Activated naive CD8-positive, alpha-beta T cell treated with anti-CD3 and anti-CD28 coated beads, Interleukin-2, amount 10 ng/mL, durations not matched to agents 7 days and 5 days (primary cell): ENCODE measurements at regions not wholly inside any gene's neighbourhood (a gene's known extent, or its start where the extent isn't known, plus 50 kb on each side); places are given as distances from the start of the nearest gene placed in this dataset.

Experiments used
- ATAC-seq: fragments of 150-1000 bp; cut with Tn5 transposase; one replicate; pipeline ENCODE4 v1.10.0; 2021; ENCODE audit warnings: low read depth, moderate library complexity
- POLR2A ChIA-PET: fragments of 350-600 bp; sonication (Branson Sonifier 250); formaldehyde crosslinking; loops from one replicate; lab custom pipeline; 2021; ENCODE audit warnings: antibody characterized with exemption; lab: Charles Lee
- DNase-seq: peaks from one replicate; pipeline ENCODE4 v3.0.0; 2021
- H3K27ac Mint-ChIP-seq: one replicate; pipeline ENCODE4 v1.8.0; 2022; ENCODE audit warnings: mild to moderate bottlenecking, mixed read lengths
- H3K27me3 Mint-ChIP-seq: one replicate; pipeline ENCODE4 v1.8.0; 2022; ENCODE audit warnings: mild to moderate bottlenecking, moderate library complexity, mixed read lengths
- H3K36me3 Mint-ChIP-seq: one replicate; pipeline ENCODE4 v1.8.0; 2021; ENCODE audit warnings: mild to moderate bottlenecking, mixed read lengths
- H3K4me1 Mint-ChIP-seq: one replicate; pipeline ENCODE4 v1.8.0; 2021; ENCODE audit warnings: mixed read lengths
- H3K4me3 Mint-ChIP-seq: one replicate; pipeline ENCODE4 v1.8.0; 2022; ENCODE audit warnings: mild to moderate bottlenecking, moderate library complexity, mixed read lengths
- H3K9me3 Mint-ChIP-seq: one replicate; pipeline ENCODE4 v1.8.0; 2021; ENCODE audit warnings: mixed read lengths

DNA sequence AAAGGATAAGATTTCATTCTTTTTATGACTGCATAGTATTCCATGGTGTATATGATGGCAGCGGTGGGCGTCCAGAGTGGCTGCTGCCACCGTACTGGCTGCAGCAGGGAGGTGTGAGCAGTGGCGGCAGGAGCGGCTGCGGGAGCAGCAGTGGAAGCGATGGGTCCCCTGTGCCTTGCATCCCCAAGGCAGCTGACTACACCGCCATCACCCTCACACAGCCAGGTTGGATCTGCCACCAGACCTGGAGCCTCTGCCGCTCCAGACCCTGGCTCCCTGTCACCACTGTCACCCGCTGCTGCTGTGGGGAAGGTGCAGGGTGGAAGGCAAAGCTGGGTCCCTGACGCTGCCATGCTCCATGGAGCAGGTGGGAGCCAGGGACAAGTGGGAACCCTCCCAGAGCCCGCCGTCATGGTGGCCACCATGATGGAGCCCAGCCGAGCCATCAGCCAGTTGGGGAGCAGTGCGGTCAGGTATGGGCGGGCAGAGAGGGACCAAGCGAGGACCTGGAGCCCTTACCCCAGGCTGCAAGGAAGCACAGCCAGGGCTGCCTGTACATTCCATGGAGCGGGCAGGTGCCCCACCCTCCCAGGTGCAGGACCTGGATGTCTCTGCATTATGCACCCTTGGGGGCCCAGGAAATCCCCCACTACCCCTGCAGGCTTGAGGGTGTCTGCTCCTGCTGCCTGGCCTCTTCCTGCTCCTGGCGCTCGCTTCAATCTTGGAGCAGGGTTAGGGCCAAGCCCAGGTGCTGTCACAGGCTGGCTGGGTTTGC, 226.1 kb downstream of the OTOR start:
- Mint-ChIP-seq H3K27me3 (no peaks in the 10 kb centered on the region), H3K27ac (no peak overlapping the region), H3K4me1 (no peaks in the 10 kb centered on the region), H3K4me3 (no peak overlapping the region), H3K36me3 (no peaks in the 10 kb centered on the region), H3K9me3 (peaks cover 4% of the 10 kb centered on the region)
- no peak for ATAC-seq
- no peak for DNase-seq
- POLR2A ChIA-PET: no interaction called here

DNA sequence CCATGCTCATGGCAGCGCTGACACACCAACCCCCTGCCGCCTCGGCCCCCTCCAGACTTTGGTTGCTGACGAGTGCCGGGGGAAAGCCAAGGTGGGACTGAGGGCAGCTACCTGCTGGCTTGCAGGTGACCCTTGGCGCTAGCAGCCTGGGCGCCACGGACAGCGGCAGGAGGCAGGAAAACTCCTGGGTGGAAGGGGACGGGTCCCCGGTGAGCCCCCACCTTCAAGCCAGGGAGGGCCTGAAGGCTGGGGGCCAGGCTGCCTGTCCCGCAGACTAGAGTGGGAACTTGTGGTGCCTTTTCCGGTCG, 226.7 kb downstream of the OTOR start:
- DNase-seq: no peak
- POLR2A ChIA-PET: no interaction called here
- H3K4me1 Mint-ChIP-seq: no peaks in the 10 kb centered on the region
- no peaks in the 10 kb centered on the region for H3K27me3 Mint-ChIP-seq
- H3K9me3 Mint-ChIP-seq: peaks cover 3% of the 10 kb centered on the region
- no peaks in the 10 kb centered on the region for H3K36me3 Mint-ChIP-seq
- ATAC-seq: no peak
- H3K27ac Mint-ChIP-seq: no peak overlapping the region
- H3K4me3 Mint-ChIP-seq: no peak overlapping the region

DNA sequence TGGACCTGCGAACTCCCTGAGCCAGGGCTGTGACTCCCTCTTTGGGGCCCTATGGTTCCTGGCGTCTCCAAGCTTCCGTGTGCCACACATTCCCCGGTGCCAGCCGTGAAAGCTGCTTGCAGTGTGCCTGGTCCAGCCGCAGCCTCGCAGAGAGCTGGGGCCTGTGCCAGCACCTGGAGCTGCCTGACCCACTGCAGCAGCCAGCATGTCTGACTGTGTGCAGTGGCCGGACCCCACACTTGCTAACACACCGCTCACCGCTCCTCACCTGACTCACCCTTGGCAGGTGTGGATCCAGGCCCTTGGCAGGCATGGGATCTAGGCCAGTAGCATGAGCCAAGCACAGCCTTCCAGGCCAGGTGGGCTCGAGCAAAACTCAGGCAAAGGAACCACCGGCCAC, 227.5 kb downstream of the OTOR start:
- DNase-seq (no peak), ATAC-seq (no peak)
- Mint-ChIP-seq H3K9me3 (peaks cover 3% of the 10 kb centered on the region), H3K4me1 (no peaks in the 10 kb centered on the region), H3K36me3 (no peaks in the 10 kb centered on the region), H3K27me3 (no peaks in the 10 kb centered on the region), H3K4me3 (no peak overlapping the region), H3K27ac (no peak overlapping the region)
- POLR2A ChIA-PET: no interaction called here

DNA sequence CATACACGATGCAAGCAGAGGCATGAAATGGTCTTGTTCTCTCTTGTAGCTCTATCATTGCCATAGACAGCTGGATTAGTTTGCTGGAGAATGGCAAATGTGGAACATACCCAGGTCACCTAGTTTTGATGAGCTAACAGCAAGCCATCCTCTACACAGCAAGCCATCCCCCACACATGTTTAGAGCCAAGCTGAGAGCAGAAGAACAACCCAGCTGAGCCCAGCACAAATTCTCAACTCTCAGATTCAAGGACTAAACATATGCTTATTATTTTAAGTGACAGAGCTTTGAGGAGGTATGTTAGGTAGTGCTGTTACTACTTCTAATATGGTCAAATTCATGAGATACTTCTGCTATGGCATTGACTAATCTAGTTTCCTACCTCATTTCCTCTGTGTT, 230.3 kb downstream of the OTOR start:
- no peaks in the 10 kb centered on the region for H3K4me1 Mint-ChIP-seq
- DNase-seq (no peak), ATAC-seq (no peak)
- H3K9me3 Mint-ChIP-seq: peaks cover 3% of the 10 kb centered on the region
- no peaks in the 10 kb centered on the region for H3K27me3 Mint-ChIP-seq
- no peak overlapping the region for H3K27ac Mint-ChIP-seq
- POLR2A ChIA-PET: no interaction called here
- H3K36me3 Mint-ChIP-seq: no peaks in the 10 kb centered on the region
- H3K4me3 Mint-ChIP-seq: no peak overlapping the region

DNA sequence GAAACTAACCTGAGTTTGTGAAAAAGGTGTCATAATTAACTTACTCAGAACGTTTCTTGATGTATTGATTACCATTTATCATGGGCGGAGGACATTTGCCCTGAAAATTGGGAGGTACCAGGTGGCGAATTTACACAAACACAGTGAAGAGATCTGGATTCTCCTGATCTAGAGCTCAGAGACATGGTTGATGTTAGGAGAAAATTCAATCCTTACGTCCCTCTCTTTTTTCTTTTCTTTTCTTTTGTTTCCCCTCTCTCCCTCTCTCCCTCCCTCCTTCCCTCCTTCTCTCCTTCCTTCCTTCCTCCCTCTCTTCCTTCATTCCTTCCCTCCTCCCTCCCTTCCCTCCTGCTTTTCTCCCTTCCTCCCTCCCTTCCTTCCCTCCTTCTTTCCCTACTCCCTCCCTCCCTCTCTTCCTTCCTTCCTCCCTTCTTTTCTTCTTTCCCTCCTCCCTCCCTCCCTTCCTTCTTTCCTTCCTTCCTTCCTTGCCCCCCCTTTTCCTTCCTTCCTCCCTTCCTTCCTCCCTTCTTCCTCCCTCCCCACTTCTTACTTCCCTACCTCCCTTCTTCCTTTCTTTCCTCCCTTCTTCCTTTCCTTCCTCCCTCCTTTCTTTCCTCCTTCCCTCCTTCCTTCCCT, 234.1 kb downstream of the OTOR start:
- Mint-ChIP-seq H3K9me3 (no peaks in the 10 kb centered on the region), H3K36me3 (no peaks in the 10 kb centered on the region), H3K27me3 (no peaks in the 10 kb centered on the region), H3K4me1 (no peaks in the 10 kb centered on the region), H3K4me3 (no peak overlapping the region), H3K27ac (no peak overlapping the region)
- DNase-seq (no peak), ATAC-seq (no peak)
- POLR2A ChIA-PET: no interaction called here

DNA sequence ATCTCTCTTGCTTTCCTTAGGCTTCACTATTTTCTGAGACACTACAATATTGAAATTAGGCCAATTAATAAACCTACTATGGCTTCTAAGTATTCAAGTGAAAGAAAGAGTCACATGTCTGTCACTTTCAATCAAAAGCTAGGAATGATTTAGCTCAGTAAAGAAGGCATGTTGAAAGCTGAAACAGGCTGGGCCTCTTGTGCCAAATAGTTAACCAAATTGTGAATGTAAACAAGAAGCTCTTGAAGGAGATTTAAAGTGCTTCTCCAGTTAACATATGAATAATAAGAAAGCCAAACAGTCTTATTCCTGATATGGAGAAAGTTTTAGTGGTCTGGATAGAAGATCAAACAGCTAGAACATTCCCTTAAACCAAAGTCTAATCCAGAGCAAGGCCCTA, 236.3 kb downstream of the OTOR start:
- H3K4me3 Mint-ChIP-seq: no peak overlapping the region
- H3K27ac Mint-ChIP-seq: no peak overlapping the region
- POLR2A ChIA-PET: no interaction called here
- H3K9me3 Mint-ChIP-seq: no peaks in the 10 kb centered on the region
- no peaks in the 10 kb centered on the region for H3K4me1 Mint-ChIP-seq
- no peaks in the 10 kb centered on the region for H3K36me3 Mint-ChIP-seq
- no peak for ATAC-seq
- no peak for DNase-seq
- peaks cover 1% of the 10 kb centered on the region for H3K27me3 Mint-ChIP-seq

DNA sequence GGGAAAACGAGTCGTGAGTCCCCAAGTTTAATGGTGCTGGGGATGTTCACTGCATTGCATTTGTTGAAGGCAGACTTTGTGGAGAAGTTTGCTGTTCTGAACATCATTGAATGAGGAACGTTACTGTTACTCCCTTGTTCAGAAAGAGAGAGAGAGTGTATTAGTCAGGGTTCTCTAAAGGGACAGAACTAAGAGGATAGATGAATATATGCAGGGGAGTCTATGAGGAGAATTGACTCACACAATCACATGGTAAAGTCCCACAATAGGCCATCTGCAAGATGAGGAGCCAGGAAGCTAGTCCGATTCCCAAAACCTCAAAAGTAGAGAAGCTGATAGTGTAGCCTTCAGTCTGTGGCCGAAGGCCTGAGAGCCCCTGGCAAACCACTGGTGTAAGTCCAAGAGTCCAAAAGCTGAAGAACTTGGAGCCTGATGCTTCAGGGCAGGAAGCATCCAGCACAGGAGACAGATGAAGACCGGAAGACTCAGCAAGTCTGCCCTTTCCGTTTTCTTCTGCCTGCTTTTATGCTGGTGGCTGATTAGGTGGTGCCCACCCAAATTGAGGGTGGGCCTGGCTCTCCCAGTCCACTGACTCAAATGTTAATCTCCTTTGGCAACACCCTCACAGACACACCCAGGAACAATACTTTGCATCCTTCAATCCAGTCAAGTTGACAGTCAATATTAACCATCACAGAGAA, 223.5 kb upstream of the PCSK2 start:
- POLR2A ChIA-PET: no interaction called here
- no peak for DNase-seq
- Mint-ChIP-seq H3K9me3 (no peaks in the 10 kb centered on the region), H3K27me3 (no peaks in the 10 kb centered on the region), H3K4me1 (no peaks in the 10 kb centered on the region), H3K36me3 (no peaks in the 10 kb centered on the region), H3K4me3 (no peak overlapping the region), H3K27ac (no peak overlapping the region)
- ATAC-seq: no peak

DNA sequence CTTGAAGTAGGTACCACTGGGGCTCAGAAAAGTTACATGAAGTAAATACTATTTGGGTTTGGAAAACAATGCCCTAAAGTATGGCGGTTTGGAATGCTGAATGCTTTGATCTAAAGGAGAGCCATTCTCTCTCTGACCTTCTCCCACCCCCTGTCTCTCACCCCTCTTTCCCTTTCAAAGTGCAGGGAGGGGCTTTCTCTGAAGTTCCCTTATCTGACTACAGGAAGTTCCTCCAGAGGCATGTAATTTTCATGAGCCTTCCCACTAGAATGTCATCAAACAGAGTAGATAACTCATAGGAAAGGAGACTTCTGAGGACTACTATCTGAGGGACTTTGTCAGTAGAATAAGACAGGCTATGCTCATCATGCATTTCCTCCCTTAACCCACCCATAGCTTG, 216.7 kb upstream of the PCSK2 start:
- H3K36me3 Mint-ChIP-seq: no peaks in the 10 kb centered on the region
- no peak overlapping the region for H3K4me3 Mint-ChIP-seq
- H3K27ac Mint-ChIP-seq: no peak overlapping the region
- H3K9me3 Mint-ChIP-seq: no peaks in the 10 kb centered on the region
- DNase-seq (no peak), ATAC-seq (no peak)
- POLR2A ChIA-PET: no interaction called here
- no peaks in the 10 kb centered on the region for H3K4me1 Mint-ChIP-seq
- H3K27me3 Mint-ChIP-seq: no peaks in the 10 kb centered on the region

DNA sequence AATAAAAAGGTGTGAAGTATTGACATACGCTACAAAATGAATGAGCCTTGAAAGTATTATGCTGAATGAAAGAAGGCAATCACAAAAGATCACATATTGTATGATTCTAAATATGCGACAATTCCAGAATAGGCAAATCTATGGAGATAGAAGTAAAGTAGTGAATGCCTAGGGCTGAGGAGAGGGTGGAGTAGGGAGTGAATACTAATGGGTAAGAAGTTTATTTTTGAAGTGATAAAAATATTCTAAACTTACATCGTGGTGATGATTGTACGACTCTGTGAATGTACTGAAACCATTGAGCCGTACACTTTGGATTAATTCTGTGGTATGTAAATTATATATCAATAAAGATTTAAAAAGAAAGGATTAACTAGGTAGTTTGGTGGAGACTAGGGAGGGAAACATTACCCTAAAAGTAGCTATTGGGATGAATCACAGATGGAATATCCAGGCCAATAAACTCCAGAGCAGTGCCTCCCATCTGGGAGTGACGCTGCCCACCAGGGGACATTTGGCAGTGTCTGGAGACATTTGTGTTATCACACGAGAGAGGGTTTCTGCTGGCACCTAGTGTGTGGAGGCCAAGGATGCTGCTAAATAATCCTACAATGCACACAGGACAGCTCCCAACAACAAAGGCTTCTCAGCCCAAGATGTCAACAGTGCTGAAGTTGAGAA, 214.2 kb upstream of the PCSK2 start:
- no peaks in the 10 kb centered on the region for H3K9me3 Mint-ChIP-seq
- DNase-seq (no peak), ATAC-seq (no peak)
- no peak overlapping the region for H3K4me3 Mint-ChIP-seq
- no peaks in the 10 kb centered on the region for H3K36me3 Mint-ChIP-seq
- POLR2A ChIA-PET: no interaction called here
- H3K4me1 Mint-ChIP-seq: no peaks in the 10 kb centered on the region
- no peaks in the 10 kb centered on the region for H3K27me3 Mint-ChIP-seq
- no peak overlapping the region for H3K27ac Mint-ChIP-seq

DNA sequence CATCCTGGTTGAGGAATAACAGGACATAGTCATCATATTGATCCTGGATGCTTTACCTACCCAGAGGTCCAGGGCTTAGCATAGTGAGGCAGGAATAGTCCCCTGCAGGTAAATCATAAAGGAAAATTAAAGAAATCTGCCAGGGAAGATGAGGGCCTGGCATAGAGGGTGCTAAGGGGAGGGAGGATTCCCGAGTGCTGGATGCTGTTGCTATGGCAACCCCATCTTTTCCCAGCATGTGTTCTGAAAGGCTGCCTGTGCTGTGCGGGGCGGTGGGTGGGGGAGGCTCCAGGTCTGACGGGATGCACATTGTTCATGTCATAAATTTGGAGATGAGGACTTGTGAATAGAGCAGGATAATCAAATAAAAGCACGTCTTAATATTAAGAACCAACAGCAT, 212.6 kb upstream of the PCSK2 start:
- no peak overlapping the region for H3K4me3 Mint-ChIP-seq
- H3K36me3 Mint-ChIP-seq: no peaks in the 10 kb centered on the region
- H3K9me3 Mint-ChIP-seq: no peaks in the 10 kb centered on the region
- DNase-seq (no peak), ATAC-seq (no peak)
- H3K27ac Mint-ChIP-seq: no peak overlapping the region
- H3K4me1 Mint-ChIP-seq: no peaks in the 10 kb centered on the region
- H3K27me3 Mint-ChIP-seq: no peaks in the 10 kb centered on the region
- POLR2A ChIA-PET: no interaction called here

DNA sequence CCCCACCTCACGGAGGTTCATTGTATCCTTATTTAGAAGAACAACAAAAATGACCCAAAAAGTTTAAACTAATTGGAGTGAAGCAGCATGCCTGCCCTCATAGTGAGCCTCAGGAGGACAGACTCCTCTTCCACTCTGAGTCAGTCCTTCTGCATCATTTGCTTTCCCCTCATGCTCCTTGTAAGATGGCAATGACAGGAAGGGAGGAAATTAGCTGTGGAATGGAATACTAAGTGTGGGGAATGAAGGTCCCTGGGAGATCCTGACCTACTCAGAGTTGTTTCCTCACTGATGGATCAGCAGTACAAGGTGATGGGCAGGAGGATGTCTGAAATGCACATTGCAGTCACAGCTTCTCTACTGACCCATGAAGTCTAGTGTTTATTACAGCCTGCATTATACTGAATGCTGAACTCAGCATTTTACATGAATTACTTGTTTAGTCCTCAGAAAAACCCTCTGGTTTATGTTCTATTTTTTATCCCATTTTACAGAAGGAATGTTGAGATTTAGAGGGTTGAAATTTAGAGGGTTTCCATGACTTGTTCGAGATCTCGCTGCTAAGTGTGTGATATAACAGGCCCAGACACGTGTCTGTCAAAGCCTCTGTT, 212.0 kb upstream of the PCSK2 start:
- H3K27me3 Mint-ChIP-seq: no peaks in the 10 kb centered on the region
- no peaks in the 10 kb centered on the region for H3K9me3 Mint-ChIP-seq
- H3K27ac Mint-ChIP-seq: no peak overlapping the region
- H3K4me1 Mint-ChIP-seq: no peaks in the 10 kb centered on the region
- no peak for ATAC-seq
- no peak for DNase-seq
- POLR2A ChIA-PET: no interaction called here
- H3K36me3 Mint-ChIP-seq: no peaks in the 10 kb centered on the region
- H3K4me3 Mint-ChIP-seq: no peak overlapping the region

DNA sequence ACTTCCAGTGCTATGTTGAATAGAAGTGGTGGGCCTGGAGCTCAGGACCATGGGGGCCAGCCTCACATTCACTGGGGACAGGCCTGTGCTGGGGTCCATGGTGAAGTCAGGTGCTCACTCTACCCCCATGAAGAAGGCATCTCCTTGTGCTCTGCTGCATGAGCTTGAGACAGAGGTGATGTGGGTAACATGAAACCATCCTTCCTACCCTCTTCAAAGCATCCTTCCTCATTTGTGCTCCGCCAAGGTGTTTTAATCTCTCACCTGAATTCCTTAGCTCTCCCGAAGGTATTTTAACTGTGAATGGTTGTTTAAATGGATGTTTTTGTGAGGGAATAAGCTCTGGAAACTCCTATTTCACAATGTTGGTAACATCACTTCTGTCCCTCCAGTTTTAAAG, 209.6 kb upstream of the PCSK2 start:
- Mint-ChIP-seq H3K36me3 (no peaks in the 10 kb centered on the region), H3K27me3 (no peaks in the 10 kb centered on the region), H3K4me3 (no peak overlapping the region), H3K9me3 (no peaks in the 10 kb centered on the region), H3K27ac (no peak overlapping the region), H3K4me1 (no peaks in the 10 kb centered on the region)
- POLR2A ChIA-PET: no interaction called here
- no peak for DNase-seq
- no peak for ATAC-seq

DNA sequence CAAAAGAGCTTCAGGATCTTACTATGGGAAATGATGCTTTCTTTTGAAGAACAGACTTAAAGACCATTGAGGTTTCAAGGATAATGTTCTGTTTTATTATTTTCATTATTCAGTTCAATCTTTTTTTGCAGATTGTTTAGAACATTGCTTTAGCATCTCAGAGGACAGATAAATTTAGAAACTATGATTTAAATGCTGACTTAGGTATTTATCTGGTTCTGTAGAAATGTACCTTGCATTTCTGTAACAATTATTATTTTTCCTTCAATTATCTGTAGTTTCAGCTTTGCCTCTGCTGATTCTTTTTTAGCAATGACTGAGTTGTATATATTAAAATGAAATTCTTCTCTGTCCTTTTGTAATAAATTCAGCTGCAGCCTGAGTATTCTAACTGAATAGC, 205.4 kb upstream of the PCSK2 start:
- Mint-ChIP-seq H3K36me3 (no peaks in the 10 kb centered on the region), H3K9me3 (peaks cover 3% of the 10 kb centered on the region), H3K4me1 (no peaks in the 10 kb centered on the region), H3K27me3 (no peaks in the 10 kb centered on the region), H3K4me3 (no peak overlapping the region), H3K27ac (no peak overlapping the region)
- DNase-seq (no peak), ATAC-seq (no peak)
- POLR2A ChIA-PET: no interaction called here
